OCI-LY7 (cell line): ENCODE measurements at regions not wholly inside any gene's neighbourhood (a gene's known extent, or its start where the extent isn't known, plus 50 kb on each side); places are given as distances from the start of the nearest gene placed in this dataset.

Experiments used
- BruUV-seq: library from RNA; stranded (reverse); fragments of 400-500 nt; replicated peaks from 2 replicates; lab custom pipeline; 2021; lab: Mats Ljungman, UMichigan
- CTCF ChIA-PET: fragments of 300-600 bp; sonication (Branson Sonifier 250); formaldehyde crosslinking; loops from one replicate; lab custom pipeline; 2022; ENCODE audit warnings: antibody characterized with exemption; ENCODE audit not compliant: unreplicated experiment; lab: Charles Lee
- POLR2A ChIA-PET: fragments of 300-600 bp; sonication (Branson Sonifier 250); formaldehyde crosslinking; loops from one replicate; lab custom pipeline; 2022; ENCODE audit warnings: antibody characterized with exemption; lab: Charles Lee
- DNase-seq: peaks from one replicate; pipeline ENCODE4 v3.0.0-alpha.2; 2015; ENCODE audit warnings: low spot score
- H2AFZ ChIP-seq: fragments of 200-600 bp; sonication (generic), shearing (Covaris generic); 2 replicates; pipeline ENCODE4 v1.6.1; 2014; ENCODE audit warnings: mild to moderate bottlenecking, antibody characterized with exemption, low read length, moderate library complexity
- H3K27ac ChIP-seq: fragments of 200-600 bp; sonication (generic); 2 replicates; pipeline ENCODE4 v1.5.1; 2014; ENCODE audit warnings: mixed run types, low read depth, mild to moderate bottlenecking, moderate library complexity, low read length, inconsistent platforms; ENCODE audit not compliant: poor library complexity, severe bottlenecking
- H3K36me3 ChIP-seq: fragments of 200-600 bp; sonication (generic); 2 replicates; pipeline ENCODE4 v1.6.1; 2014; ENCODE audit warnings: mild to moderate bottlenecking, antibody characterized with exemption, low read length, moderate library complexity, mixed read lengths; ENCODE audit not compliant: insufficient read depth
- H3K4me1 ChIP-seq: fragments of 200-600 bp; sonication (generic); 2 replicates; pipeline ENCODE4 v1.5.1; 2014; ENCODE audit warnings: mild to moderate bottlenecking, low read length; ENCODE audit not compliant: insufficient read depth, poor library complexity, severe bottlenecking
- H3K4me2 ChIP-seq: fragments of 200-600 bp; sonication (generic); 2 replicates; pipeline ENCODE4 v1.6.1; 2014; ENCODE audit warnings: mild to moderate bottlenecking, low read length
- H3K4me3 ChIP-seq: fragments of 200-600 bp; sonication (generic); 2 replicates; pipeline ENCODE4 v1.5.1; 2014; ENCODE audit warnings: mild to moderate bottlenecking, low read depth, low read length; ENCODE audit not compliant: poor library complexity, severe bottlenecking
- H3K79me2 ChIP-seq: fragments of 200-600 bp; sonication (generic); 2 replicates; pipeline ENCODE4 v1.6.1; 2016; ENCODE audit warnings: low read depth, mild to moderate bottlenecking, low read length, moderate library complexity, mixed read lengths; ENCODE audit not compliant: insufficient read depth
- H3K9me2 ChIP-seq: fragments of 200-600 bp; sonication (generic); 2 replicates; pipeline ENCODE4 v1.6.1; 2016; ENCODE audit warnings: mild to moderate bottlenecking, low read length, mixed read lengths; ENCODE audit not compliant: insufficient read depth
- H3K9me3 ChIP-seq: fragments of 200-600 bp; sonication (generic); 2 replicates; pipeline ENCODE4 v1.6.1; 2014; ENCODE audit warnings: mild to moderate bottlenecking, mixed run types, low read length, mixed read lengths
- H4K20me1 ChIP-seq: fragments of 200-600 bp; sonication (generic); 2 replicates; pipeline ENCODE4 v1.6.1; 2014; ENCODE audit warnings: mild to moderate bottlenecking, antibody characterized with exemption, low read length, moderate library complexity, mixed read lengths; ENCODE audit not compliant: insufficient read depth
- CTCF ChIP-seq: fragments of 200-600 bp; sonication (generic); conservative IDR thresholded peaks from 2 replicates; pipeline ENCODE4 v1.5.1; 2014; ENCODE audit warnings: mild to moderate bottlenecking, antibody characterized with exemption, low read length, moderate library complexity, mixed read lengths
- EZH2phosphoT487 ChIP-seq: fragments of 200-600 bp; sonication (generic); IDR thresholded peaks from 2 replicates; pipeline ENCODE4 v1.6.1; 2018; ENCODE audit warnings: low read depth, borderline replicate concordance, mild to moderate bottlenecking, mixed run types, antibody characterized with exemption, low read length, moderate library complexity, mixed read lengths
- intact Hi-C: fragments of 100-400 bp; cut with micrococcal nuclease; formaldehyde crosslinking; loops from one replicate; pipeline ENCODE4 v1.10.0; 2022; ENCODE audit not compliant: unreplicated experiment

GRCh38 chr9:78470216-78470615, 173.3 kb downstream of the PSAT1 start:
- no peaks in the 10 kb centered on the region for H3K9me3 ChIP-seq
- no peaks in the 10 kb centered on the region for H3K79me2 ChIP-seq
- no peaks in the 10 kb centered on the region for H3K9me2 ChIP-seq
- no peak for DNase-seq
- no peak overlapping the region for H3K4me3 ChIP-seq
- intact Hi-C loops = no loop called here
- TF ChIP-seq EZH2phosphoT487 (no peak), CTCF (no peak)
- no peaks in the 10 kb centered on the region for H4K20me1 ChIP-seq
- no peaks in the 10 kb centered on the region for H3K36me3 ChIP-seq
- POLR2A ChIA-PET = interaction anchor here (0.5 to 1.1 kb wide), 3 partner anchors 9 to 689 kb away, joined by 3 read pairs; no protein-coding TSS in a partner anchor
- no peak overlapping the region for H3K27ac ChIP-seq
- no TSS peak for BruUV-seq
- no peak overlapping the region for H3K4me2 ChIP-seq
- CTCF ChIA-PET = no interaction called here
- no peak overlapping the region for H2AFZ ChIP-seq
- H3K4me1 ChIP-seq = no peaks in the 10 kb centered on the region

- H4K20me1 ChIP-seq = no peaks in the 10 kb centered on the region
- intact Hi-C loops = no loop called here
- TF ChIP-seq EZH2phosphoT487 (no peak), CTCF (no peak)
- H3K9me2 ChIP-seq = no peaks in the 10 kb centered on the region
- H3K4me2 ChIP-seq = no peak overlapping the region
- H3K79me2 ChIP-seq = no peaks in the 10 kb centered on the region
- ChIA-PET POLR2A (interaction anchor here (0.5 to 1.1 kb wide), 3 partner anchors 10 to 690 kb away, joined by 3 read pairs; no protein-coding TSS in a partner anchor), CTCF (no interaction called here)
- no peaks in the 10 kb centered on the region for H3K9me3 ChIP-seq
- no peaks in the 10 kb centered on the region for H3K4me1 ChIP-seq
- no peaks in the 10 kb centered on the region for H3K36me3 ChIP-seq
- BruUV-seq = no TSS peak
- H3K4me3 ChIP-seq = no peak overlapping the region
- no peak for DNase-seq
- no peak overlapping the region for H3K27ac ChIP-seq
- no peak overlapping the region for H2AFZ ChIP-seq
Observed at GRCh38 chr9:78470741-78471140, 173.8 kb downstream of the PSAT1 start.

GRCh38 chr9:78472111-78472510, 175.2 kb downstream of the PSAT1 start:
- Histone ChIP-seq H3K79me2 (no peaks in the 10 kb centered on the region), H2AFZ (no peak overlapping the region), H3K27ac (no peak overlapping the region), H3K9me3 (no peaks in the 10 kb centered on the region), H4K20me1 (no peaks in the 10 kb centered on the region), H3K4me2 (no peak overlapping the region), H3K4me3 (no peak overlapping the region), H3K4me1 (no peaks in the 10 kb centered on the region), H3K9me2 (no peaks in the 10 kb centered on the region), H3K36me3 (no peaks in the 10 kb centered on the region)
- BruUV-seq = no TSS peak
- TF ChIP-seq EZH2phosphoT487 = no peak
- TF ChIP-seq CTCF = no peak
- ChIA-PET POLR2A (no interaction called here), CTCF (no interaction called here)
- DNase-seq = no peak
- intact Hi-C loops = no loop called here
